Hepatocyte (in vitro differentiated cells): ENCODE measurements at regions not wholly inside any gene's neighbourhood (a gene's known extent, or its start where the extent isn't known, plus 50 kb on each side); places are given as distances from the start of the nearest gene placed in this dataset.

Source experiments
- DNase-seq: peaks from one replicate; pipeline ENCODE4 v3.0.0-alpha.2; 2016; ENCODE audit warnings: low spot score
- H2AFZ ChIP-seq: fragments of 200-600 bp; sonication (generic); 2 replicates; pipeline ENCODE4 v1.6.0; 2016; ENCODE audit warnings: antibody characterized with exemption, mild to moderate bottlenecking
- H3K27ac ChIP-seq: fragments of 200-600 bp; sonication (generic); 2 replicates; pipeline ENCODE4 v1.5.1; 2016; ENCODE audit warnings: mild to moderate bottlenecking
- H3K27me3 ChIP-seq: fragments of 200-600 bp; sonication (generic); 2 replicates; pipeline ENCODE4 v1.6.1; 2016
- H3K36me3 ChIP-seq: fragments of 200-600 bp; sonication (generic); replicated peaks from 2 replicates; pipeline ENCODE4 v1.5.1; 2016; ENCODE audit warnings: low read depth; ENCODE audit not compliant: insufficient read depth
- H3K4me1 ChIP-seq: fragments of 200-600 bp; sonication (generic); 2 replicates; pipeline ENCODE4 v1.5.1; 2016; ENCODE audit warnings: mild to moderate bottlenecking, moderate library complexity; ENCODE audit not compliant: insufficient read depth
- H3K4me2 ChIP-seq: fragments of 200-600 bp; sonication (generic); 2 replicates; pipeline ENCODE4 v1.6.0; 2016
- H3K4me3 ChIP-seq: fragments of 200-600 bp; sonication (generic); 2 replicates; pipeline ENCODE4 v1.5.1; 2016; ENCODE audit warnings: mild to moderate bottlenecking
- H3K79me2 ChIP-seq: fragments of 200-600 bp; sonication (generic); 2 replicates; pipeline ENCODE4 v1.6.0; 2017; ENCODE audit warnings: mild to moderate bottlenecking
- H3K9me2 ChIP-seq: fragments of 200-600 bp; sonication (generic); replicated peaks from 2 replicates; pipeline ENCODE4 v1.6.0; 2017; ENCODE audit warnings: mild to moderate bottlenecking; ENCODE audit not compliant: insufficient read depth
- H3K9me3 ChIP-seq: fragments of 200-600 bp; sonication (generic); 2 replicates; pipeline ENCODE4 v1.5.1; 2016; ENCODE audit warnings: low read depth, mild to moderate bottlenecking
- H4K20me1 ChIP-seq: fragments of 200-600 bp; sonication (generic); 2 replicates; pipeline ENCODE4 v1.6.0; 2016; ENCODE audit warnings: mild to moderate bottlenecking; ENCODE audit not compliant: insufficient read depth, poor library complexity, severe bottlenecking
- EZH2 ChIP-seq: fragments of 200-600 bp; sonication (generic); IDR thresholded peaks from 2 replicates; pipeline ENCODE4 v1.6.1; 2016; ENCODE audit warnings: antibody characterized with exemption, mild to moderate bottlenecking, borderline replicate concordance
- EZH2phosphoT487 ChIP-seq: fragments of 200-600 bp; sonication (generic); IDR thresholded peaks from one replicate; pipeline ENCODE4 v1.6.1; 2018; ENCODE audit warnings: antibody characterized with exemption, mild to moderate bottlenecking, low read depth, moderate library complexity; ENCODE audit not compliant: unreplicated experiment, severe bottlenecking
- WGBS: methylation state at CpG from one replicate; pipeline ENCODE4 v1.1.6; 2016; ENCODE audit warnings: low lambda C conversion rate; ENCODE audit errors: missing lambda C conversion rate; 5-methylcytosine and 5-hydroxymethylcytosine counted together
- TF ChIP-seq, protein P1 (sequence below): fragments of 200-600 bp; sonication (generic); IDR thresholded peaks from 2 replicates; pipeline ENCODE4 v1.5.1; 2016; ENCODE audit warnings: antibody characterized with exemption, mild to moderate bottlenecking; ENCODE audit not compliant: poor library complexity

DNA sequence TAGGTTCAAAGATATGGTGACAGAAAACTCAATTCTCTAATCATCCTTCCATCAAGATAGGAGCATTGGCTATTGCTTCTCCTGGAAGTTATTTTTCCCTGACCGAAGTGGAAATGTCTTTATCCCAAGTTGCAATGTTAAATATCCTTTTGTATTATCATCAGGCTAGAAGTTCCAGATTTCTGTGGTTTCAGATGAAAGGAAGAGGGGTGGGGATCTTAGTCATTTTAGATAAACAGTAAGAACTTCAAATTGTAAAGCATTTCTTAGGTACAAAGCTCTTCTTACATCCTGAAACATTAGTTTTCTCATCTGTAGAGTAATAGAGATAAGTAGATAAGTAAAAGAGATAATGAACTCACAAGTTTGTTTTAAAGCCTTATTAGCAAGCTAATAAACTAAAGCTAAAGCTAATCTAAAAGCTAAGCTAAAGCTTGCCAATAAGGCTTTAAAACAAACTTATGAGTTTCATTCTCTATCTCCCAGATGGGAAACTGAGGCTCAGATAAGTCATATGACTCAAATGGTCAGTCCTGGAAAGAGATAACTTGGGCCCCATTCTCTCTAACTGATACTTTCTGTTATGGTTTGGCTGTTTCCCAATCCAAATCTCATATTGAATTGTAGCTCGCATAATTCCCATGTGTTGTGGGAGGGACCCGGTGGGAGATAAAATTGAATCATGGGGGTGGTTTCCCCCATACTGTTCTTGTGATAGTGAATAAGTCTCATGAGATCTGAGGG lies 99.2 kb upstream of the KCNK2 start:
- no peak overlapping the region for H3K4me3 ChIP-seq
- no peak overlapping the region for H3K4me2 ChIP-seq
- H3K4me1 ChIP-seq, result no peaks in the 10 kb centered on the region
- no peak for DNase-seq
- H3K79me2 ChIP-seq, result no peaks in the 10 kb centered on the region
- no peaks in the 10 kb centered on the region for H3K36me3 ChIP-seq
- no peaks in the 10 kb centered on the region for H3K9me3 ChIP-seq
- H2AFZ ChIP-seq, result no peak overlapping the region
- H3K9me2 ChIP-seq, result no peaks in the 10 kb centered on the region
- H3K27ac ChIP-seq, result no peak overlapping the region
- H4K20me1 ChIP-seq, result no peaks in the 10 kb centered on the region
- WGBS, result 63% methylated on average over 3 of the region's 3 CpGs
- no peaks in the 10 kb centered on the region for H3K27me3 ChIP-seq
- TF ChIP-seq EZH2phosphoT487 (no peak), EZH2 (no peak)
- TF ChIP-seq, protein P1, sequence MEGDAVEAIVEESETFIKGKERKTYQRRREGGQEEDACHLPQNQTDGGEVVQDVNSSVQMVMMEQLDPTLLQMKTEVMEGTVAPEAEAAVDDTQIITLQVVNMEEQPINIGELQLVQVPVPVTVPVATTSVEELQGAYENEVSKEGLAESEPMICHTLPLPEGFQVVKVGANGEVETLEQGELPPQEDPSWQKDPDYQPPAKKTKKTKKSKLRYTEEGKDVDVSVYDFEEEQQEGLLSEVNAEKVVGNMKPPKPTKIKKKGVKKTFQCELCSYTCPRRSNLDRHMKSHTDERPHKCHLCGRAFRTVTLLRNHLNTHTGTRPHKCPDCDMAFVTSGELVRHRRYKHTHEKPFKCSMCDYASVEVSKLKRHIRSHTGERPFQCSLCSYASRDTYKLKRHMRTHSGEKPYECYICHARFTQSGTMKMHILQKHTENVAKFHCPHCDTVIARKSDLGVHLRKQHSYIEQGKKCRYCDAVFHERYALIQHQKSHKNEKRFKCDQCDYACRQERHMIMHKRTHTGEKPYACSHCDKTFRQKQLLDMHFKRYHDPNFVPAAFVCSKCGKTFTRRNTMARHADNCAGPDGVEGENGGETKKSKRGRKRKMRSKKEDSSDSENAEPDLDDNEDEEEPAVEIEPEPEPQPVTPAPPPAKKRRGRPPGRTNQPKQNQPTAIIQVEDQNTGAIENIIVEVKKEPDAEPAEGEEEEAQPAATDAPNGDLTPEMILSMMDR, result no peak

DNA sequence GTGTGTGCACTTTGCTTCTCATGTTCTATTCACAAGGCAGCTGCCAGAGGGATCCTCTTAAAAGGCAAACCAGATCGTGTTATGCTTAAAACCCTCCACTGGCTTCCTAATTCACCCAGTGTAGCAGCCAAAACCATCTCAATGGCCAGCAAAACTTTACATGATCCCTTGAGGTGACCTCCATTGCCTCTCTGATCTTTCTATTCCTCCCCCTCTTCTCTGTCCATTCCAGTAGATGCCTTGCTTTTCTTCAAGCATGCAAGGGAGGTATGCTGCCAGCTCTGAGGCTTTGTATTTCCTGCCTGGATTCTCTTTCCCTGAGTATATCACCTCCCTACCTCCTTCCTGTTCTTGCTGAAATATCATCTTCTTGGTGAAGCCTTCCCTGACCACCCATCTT lies 93.2 kb upstream of the KCNK2 start:
- DNase-seq, result no peak
- H3K27me3 ChIP-seq, result no peaks in the 10 kb centered on the region
- no peaks in the 10 kb centered on the region for H3K79me2 ChIP-seq
- H3K36me3 ChIP-seq, result no peaks in the 10 kb centered on the region
- H3K4me3 ChIP-seq, result no peak overlapping the region
- H4K20me1 ChIP-seq, result no peaks in the 10 kb centered on the region
- no peak overlapping the region for H3K27ac ChIP-seq
- H3K4me2 ChIP-seq, result no peak overlapping the region
- TF ChIP-seq, protein P1, result no peak
- no peak for TF ChIP-seq EZH2phosphoT487
- TF ChIP-seq EZH2, result no peak
- no peaks in the 10 kb centered on the region for H3K4me1 ChIP-seq
- H3K9me2 ChIP-seq, result no peaks in the 10 kb centered on the region
- no peaks in the 10 kb centered on the region for H3K9me3 ChIP-seq
- H2AFZ ChIP-seq, result no peak overlapping the region
- 55% methylated on average over 1 of the region's 1 CpG for WGBS

DNA sequence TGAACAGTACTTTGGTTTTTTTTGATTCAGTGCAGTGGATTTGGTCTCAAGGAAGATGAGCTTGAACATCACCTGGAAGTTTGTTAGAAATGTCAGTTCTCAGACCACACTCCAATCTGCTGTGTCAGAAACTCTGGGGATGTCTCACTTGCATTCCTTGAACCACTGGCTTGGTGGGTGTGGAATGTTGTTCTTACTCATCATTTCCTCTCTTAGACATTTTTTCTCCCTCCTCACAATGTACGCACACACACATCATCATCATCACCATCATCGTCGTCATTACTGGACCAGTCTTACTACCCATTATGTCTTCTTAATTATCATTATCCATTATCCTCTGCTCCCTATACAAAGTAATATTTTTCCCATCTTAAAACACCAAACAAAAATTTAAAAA lies 91.9 kb upstream of the KCNK2 start:
- no peaks in the 10 kb centered on the region for H3K4me1 ChIP-seq
- no peak overlapping the region for H2AFZ ChIP-seq
- no peak overlapping the region for H3K27ac ChIP-seq
- no peaks in the 10 kb centered on the region for H3K9me3 ChIP-seq
- H4K20me1 ChIP-seq, result no peaks in the 10 kb centered on the region
- H3K27me3 ChIP-seq, result no peaks in the 10 kb centered on the region
- DNase-seq, result no peak
- H3K79me2 ChIP-seq, result no peaks in the 10 kb centered on the region
- 93% methylated on average over 3 of the region's 3 CpGs for WGBS
- TF ChIP-seq EZH2phosphoT487, result no peak
- no peak for TF ChIP-seq EZH2
- TF ChIP-seq, protein P1, result no peak
- H3K36me3 ChIP-seq, result no peaks in the 10 kb centered on the region
- H3K4me3 ChIP-seq, result no peak overlapping the region
- H3K4me2 ChIP-seq, result no peak overlapping the region
- no peaks in the 10 kb centered on the region for H3K9me2 ChIP-seq
